Limb (tissue), 2 donors: ENCODE measurements at regions not wholly inside any gene's neighbourhood (a gene's known extent, or its start where the extent isn't known, plus 50 kb on each side); places are given as distances from the start of the nearest gene placed in this dataset.
A peak's percentile ranks its signal among the peaks of the same experiment; 100 is the strongest.
"Not testable (repeated sequence)": the region's sequence is repeated elsewhere in the genome, so short reads cannot be mapped to it uniquely, and the experiment has no call there.

Source experiments
- DNase-seq, 2 donors: peaks; one replicate each; pipeline ENCODE4 v3.0.0-alpha.2; 2016; ENCODE audit errors: extremely low spot score in 2 of 2

DNA sequence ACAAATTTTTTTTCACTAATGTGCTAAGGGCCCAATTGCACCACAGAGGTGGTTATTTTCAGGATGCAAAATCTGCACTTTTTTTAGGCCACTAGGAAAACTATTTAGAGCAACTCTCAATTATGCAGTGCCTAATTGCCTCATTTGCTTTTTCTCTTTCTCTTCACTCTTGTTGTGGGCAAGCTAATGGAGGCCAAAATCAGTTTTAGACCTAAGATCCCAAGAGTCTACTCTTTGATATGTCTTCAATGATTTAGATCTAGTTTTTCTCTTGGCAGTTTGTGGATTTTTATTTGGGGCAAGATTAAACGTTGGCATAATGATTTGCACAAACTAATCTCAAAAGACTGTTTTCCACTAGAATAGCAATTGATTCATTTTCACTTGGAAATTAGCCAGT, 1996.9 kb downstream of the LRRC4C start:
- no peak for DNase-seq

DNA sequence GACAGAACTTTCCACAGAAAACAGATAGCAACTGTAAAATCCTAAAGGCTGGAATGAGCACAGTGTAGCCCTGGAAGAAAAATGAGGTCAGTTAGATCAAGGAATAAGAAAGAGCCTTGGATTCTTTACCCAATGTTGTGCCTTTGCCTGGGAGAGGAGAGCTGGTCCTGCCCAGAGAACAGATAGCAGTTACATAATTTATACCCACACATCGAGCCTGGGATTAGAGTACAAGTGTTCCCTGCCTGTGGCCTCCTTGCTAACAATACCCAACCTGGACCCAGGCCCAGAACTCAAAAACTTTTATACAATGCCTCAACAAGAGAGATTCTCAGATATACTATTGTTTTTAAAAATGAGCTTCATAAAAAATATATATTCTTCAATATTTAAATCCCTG, 1998.4 kb downstream of the LRRC4C start:
- DNase-seq, result no peak

GRCh38 chr11:39459606-39460005, 1999.8 kb downstream of the LRRC4C start:
- DNase-seq, result no peak

DNA sequence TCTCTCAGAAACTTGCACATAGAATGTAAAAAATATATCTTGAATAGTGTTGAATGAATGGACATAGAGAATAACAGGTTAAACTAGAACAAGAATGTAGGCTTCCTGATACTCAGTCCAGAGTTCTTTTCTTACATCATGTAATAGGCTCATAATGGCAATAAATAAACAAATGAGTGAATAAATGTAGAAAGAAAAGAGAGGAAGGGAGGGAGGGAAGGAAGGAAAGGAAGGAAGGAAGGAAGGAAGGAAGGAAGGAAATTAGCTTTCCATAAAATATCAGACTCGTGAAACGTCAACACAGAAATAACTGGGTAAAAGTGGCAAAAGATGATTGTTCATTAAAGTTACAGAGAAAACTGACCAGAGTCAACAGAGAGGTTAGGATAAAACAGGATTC, 2001.0 kb downstream of the LRRC4C start:
- no peak for DNase-seq

- no peak for DNase-seq
Observed at GRCh38 chr11:39443424-39444022, 2015.9 kb downstream of the LRRC4C start.

DNA sequence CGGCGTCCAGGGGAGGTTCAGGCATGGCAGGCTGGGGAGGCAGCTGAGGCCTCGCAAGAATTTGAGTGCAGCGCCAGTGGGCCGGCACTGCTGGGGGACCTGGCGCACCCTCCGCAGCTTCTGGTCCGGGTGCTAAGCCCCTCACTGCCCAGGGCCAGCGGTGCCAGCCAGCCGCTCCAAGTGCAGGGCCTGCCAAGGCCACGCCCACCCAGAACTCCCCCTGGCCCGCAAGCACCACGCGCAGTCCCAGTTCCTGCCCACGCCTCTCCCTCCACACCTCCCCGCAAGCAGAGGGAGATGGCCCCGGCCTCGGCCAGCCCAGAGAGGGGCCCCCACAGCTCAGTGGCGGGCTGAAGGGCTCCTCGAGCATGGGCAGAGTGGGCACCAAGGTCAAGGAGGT, 2017.3 kb downstream of the LRRC4C start:
- no peak for DNase-seq

- DNase-seq, result no peak
Observed at GRCh38 chr11:39435641-39436040, 2023.8 kb downstream of the LRRC4C start.

GRCh38 chr11:39434466-39434865, 2025.0 kb downstream of the LRRC4C start:
- no peak for DNase-seq

DNA sequence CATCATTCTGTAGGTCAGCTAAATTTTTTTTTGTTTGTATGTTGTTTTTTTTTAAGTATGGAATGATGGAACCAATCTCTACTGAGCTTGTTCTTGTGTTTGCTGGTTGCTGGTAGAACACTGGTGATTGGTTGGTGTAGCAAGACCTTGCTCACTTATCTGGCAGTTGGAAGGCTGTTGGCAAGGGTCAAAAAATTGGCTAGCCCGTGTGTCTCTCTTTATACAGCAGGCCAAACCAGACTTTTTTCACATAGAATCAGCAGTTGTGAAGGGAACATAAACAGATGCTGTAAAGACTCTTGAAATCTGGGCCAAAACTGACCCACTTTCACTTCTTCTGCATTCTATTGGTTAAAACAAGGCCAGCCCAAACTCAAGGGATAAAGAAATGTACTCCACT, 2026.5 kb downstream of the LRRC4C start:
- no peak for DNase-seq

DNA sequence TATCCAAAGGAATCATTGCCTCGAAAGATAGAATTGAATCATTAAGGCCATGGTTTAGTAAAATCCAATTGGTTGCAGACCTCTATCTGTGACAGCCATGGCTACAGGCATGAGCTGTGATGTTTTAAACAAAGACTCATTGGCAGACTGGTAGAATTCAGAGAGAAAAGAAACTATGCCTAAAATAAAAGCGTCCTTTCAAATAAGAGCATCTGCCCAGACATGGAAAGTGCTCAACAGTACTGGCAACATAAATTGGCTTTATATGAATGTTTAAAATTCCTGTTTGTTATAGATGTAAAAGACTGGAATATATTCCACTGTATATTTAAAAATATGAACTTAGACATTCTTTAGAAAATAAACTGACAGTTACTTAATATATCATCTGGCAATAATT, 2034.2 kb downstream of the LRRC4C start:
- DNase-seq, result no peak

GRCh38 chr11:39412117-39412516, 2047.3 kb downstream of the LRRC4C start:
- DNase-seq, result no peak

DNA sequence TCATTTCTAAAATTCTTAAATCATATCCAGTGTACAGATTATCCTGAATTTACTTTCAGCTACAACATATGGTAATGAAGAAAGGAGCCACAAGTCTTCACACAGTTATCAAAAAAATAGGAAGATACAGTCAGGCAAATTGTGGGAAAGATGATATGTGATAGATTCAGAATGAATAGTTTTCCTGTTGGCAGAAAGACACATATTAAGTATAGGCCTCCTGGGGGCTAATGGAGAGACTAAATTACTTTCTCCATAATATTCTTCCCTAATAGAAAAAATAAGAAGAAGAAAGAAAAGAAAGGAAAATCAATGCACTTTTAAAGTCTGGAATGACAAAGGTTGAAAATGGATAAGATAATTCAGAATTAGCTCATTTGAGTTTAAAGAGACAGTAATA, 2073.5 kb downstream of the LRRC4C start:
- DNase-seq, result no peak

GRCh38 chr11:39374963-39375698, 2084.3 kb downstream of the LRRC4C start:
- peak in 1 of 2 donors; percentile 51 for DNase-seq

GRCh38 chr11:39367534-39367933, 2091.9 kb downstream of the LRRC4C start:
- no peak for DNase-seq

DNA sequence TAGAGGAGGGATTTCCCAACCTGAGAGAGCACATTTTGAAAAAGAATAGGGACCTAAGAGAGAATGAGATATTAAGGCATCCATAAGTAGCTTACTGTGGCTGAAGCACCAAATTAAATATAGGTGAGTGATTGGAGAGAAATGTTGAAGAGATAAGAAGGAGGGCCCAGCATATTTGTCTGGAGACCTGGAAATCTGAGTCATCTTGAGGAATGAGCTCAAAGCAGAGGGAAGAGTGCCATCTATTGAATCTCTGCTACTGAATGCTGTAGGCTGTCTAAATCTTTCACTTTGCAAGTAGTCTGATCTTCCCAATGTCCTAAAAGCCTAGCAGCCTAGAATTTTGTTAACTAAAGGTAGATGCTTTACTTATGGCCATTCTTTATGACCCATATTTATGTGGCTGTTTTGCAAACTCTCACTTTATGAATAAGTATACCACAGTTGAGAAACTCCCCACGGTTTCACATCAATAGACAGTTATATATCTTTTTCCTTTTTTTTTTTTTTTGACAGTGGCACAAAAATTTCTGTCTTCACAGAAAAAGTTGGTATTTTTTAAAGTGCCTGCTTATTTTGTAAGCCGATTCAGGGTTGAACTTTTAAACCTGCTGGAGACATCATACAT, 2093.5 kb downstream of the LRRC4C start:
- DNase-seq, result peak in 1 of 2 donors; percentile 10

GRCh38 chr11:39363571-39363970, 2095.9 kb downstream of the LRRC4C start:
- DNase-seq, result no peak

GRCh38 chr11:39361557-39361956, 2097.9 kb downstream of the LRRC4C start:
- DNase-seq, result no peak

GRCh38 chr11:39345834-39346442, 2113.5 kb downstream of the LRRC4C start:
- no peak for DNase-seq

- DNase-seq, result no peak
Observed at GRCh38 chr11:39341461-39341860, 2118.0 kb downstream of the LRRC4C start.

GRCh38 chr11:39333006-39333405, 2126.4 kb downstream of the LRRC4C start:
- DNase-seq, result not testable (repeated sequence)

DNA sequence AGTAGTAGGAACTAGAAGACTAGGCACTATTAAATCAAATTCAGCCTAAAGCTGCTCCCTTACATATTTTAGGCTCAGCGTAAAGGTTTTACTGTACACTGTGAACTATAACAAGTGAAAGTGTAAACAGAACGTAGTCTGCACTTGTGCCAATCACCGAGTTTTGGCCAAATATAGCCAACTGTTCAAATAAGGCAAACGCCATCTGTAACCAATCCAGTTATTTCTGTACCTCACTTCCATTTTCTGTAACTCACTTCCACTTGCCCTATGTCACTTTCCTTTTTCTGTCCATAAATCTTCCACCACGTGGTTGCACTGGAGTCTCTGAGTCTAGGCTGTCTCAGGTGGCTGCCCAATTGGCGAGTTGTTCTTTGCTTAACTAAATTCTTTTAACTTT, 2132.2 kb downstream of the LRRC4C start:
- DNase-seq, result no peak

GRCh38 chr11:39311888-39312287, 2147.6 kb downstream of the LRRC4C start:
- not testable (repeated sequence) for DNase-seq
